Ishikawa (cell line): ENCODE measurements at regions not wholly inside any gene's neighbourhood (a gene's known extent, or its start where the extent isn't known, plus 50 kb on each side); places are given as distances from the start of the nearest gene placed in this dataset.

Source experiments
- EP300 ChIP-seq: IDR thresholded peaks from 2 replicates; pipeline ENCODE4 v1.6.1; 2012; ENCODE audit warnings: borderline replicate concordance
- NFIC ChIP-seq: IDR thresholded peaks from 2 replicates; pipeline ENCODE4 v1.6.1; 2012
- RAD21 ChIP-seq: IDR thresholded peaks from 2 replicates; pipeline ENCODE4 v1.6.1; 2012; ENCODE audit warnings: low read depth
- REST ChIP-seq: IDR thresholded peaks from 2 replicates; pipeline ENCODE4 v1.6.1; 2012; ENCODE audit warnings: low read depth, mild to moderate bottlenecking
- TAF1 ChIP-seq: IDR thresholded peaks from 2 replicates; pipeline ENCODE4 v1.6.1; 2012; ENCODE audit warnings: low read depth, mild to moderate bottlenecking
- TEAD4 ChIP-seq: IDR thresholded peaks from 2 replicates; pipeline ENCODE4 v1.6.1; 2012
- USF1 ChIP-seq: IDR thresholded peaks from 2 replicates; pipeline ENCODE4 v1.6.1; 2012
- YY1 ChIP-seq: IDR thresholded peaks from 2 replicates; pipeline ENCODE4 v1.6.1; 2012; ENCODE audit warnings: low read depth

- TF ChIP-seq REST (no peak), TAF1 (no peak), EP300 (no peak), TEAD4 (no peak), USF1 (no peak), YY1 (no peak), RAD21 (no peak), NFIC (no peak)
Observed at GRCh38 chr13:59537500-59537899, 626.2 kb downstream of the DIAPH3 start.
